ENCODE measurements at regions not wholly inside any gene's neighbourhood (a gene's known extent, or its start where the extent isn't known, plus 50 kb on each side); places are given as distances from the start of the nearest gene placed in this dataset.

DNA sequence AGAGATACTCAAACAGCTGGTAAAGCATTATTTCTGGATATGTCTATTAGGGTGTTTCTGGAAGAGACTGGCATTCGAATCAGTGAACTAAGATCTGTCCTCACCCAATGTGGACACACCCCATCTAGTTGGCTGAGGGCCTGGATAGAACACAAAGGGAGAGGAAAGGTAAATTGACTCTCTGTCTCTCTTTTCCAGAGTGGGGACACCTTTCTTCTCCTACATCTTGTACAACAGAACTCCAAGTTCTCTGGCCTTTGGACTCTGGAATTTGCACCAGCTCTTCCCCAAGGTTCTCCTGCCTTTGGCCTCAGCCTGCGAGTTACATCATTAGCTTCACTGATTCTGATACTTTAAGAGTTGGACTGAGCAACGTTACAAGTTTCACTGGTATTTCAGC is 1253.9 kb downstream of the SLC16A7 start:
- TF ChIP-seq POLR2A (IDR thresholded peaks at IDR 0.05): no peak
- TF ChIP-seq, protein P1, sequence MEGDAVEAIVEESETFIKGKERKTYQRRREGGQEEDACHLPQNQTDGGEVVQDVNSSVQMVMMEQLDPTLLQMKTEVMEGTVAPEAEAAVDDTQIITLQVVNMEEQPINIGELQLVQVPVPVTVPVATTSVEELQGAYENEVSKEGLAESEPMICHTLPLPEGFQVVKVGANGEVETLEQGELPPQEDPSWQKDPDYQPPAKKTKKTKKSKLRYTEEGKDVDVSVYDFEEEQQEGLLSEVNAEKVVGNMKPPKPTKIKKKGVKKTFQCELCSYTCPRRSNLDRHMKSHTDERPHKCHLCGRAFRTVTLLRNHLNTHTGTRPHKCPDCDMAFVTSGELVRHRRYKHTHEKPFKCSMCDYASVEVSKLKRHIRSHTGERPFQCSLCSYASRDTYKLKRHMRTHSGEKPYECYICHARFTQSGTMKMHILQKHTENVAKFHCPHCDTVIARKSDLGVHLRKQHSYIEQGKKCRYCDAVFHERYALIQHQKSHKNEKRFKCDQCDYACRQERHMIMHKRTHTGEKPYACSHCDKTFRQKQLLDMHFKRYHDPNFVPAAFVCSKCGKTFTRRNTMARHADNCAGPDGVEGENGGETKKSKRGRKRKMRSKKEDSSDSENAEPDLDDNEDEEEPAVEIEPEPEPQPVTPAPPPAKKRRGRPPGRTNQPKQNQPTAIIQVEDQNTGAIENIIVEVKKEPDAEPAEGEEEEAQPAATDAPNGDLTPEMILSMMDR (IDR thresholded peaks at IDR 0.05): no peak

Data from adrenal gland (tissue), 5 donors.